Endothelial cell of umbilical vein (primary cell): ENCODE measurements at regions not wholly inside any gene's neighbourhood (a gene's known extent, or its start where the extent isn't known, plus 50 kb on each side); places are given as distances from the start of the nearest gene placed in this dataset.

Experiments
- BruUV-seq: library from RNA; stranded (reverse); fragments of 400-500 nt; replicated peaks from 2 replicates; lab custom pipeline; 2021; lab: Mats Ljungman, UMichigan
- CTCF ChIA-PET: fragments of 300-600, 350-600 bp; sonication (Branson Sonifier 250); formaldehyde crosslinking; loops from one replicate; lab custom pipeline; 2021; ENCODE audit warnings: antibody characterized with exemption, inconsistent platforms; lab: Charles Lee
- POLR2A ChIA-PET: fragments of 300-600, 350-600 bp; sonication (Branson Sonifier 250); formaldehyde crosslinking; loops from one replicate; lab custom pipeline; 2021; ENCODE audit warnings: antibody characterized with exemption, inconsistent platforms; lab: Charles Lee
- DNase-seq: peaks from one replicate; pipeline ENCODE4 v3.0.0-alpha.2; 2011; ENCODE audit warnings: low read depth, low spot score
- FAIRE-seq: peaks from 2 replicates; lab custom pipeline; 2011; peaks lifted over from hg19 to GRCh38; lab: Jason Lieb, UNC
- H2AFZ ChIP-seq: 2 replicates; pipeline ENCODE4 v1.6.0; 2012; ENCODE audit warnings: low read depth, low read length, control low read depth, inconsistent platforms
- H3K27ac ChIP-seq: 2 replicates; pipeline ENCODE4 v1.5.1; 2011; ENCODE audit warnings: low read depth, mild to moderate bottlenecking, control low read depth, low read length, moderate library complexity; ENCODE audit not compliant: insufficient read depth
- H3K27me3 ChIP-seq, 2 experiments: 2 replicates each; pipeline versions ENCODE4 v1.6.0 to v1.6.1; 2011; ENCODE audit warnings: low read length in 2 of 2, mixed read lengths in 1 of 2; ENCODE audit not compliant: control insufficient read depth in 2 of 2, insufficient read depth in 2 of 2
- H3K36me3 ChIP-seq, 2 experiments: 2 replicates in 1 of 2; 3 replicates in 1 of 2; pipeline ENCODE4 v1.5.1; 2011; ENCODE audit warnings: low read length in 2 of 2, mild to moderate bottlenecking in 1 of 2, moderate library complexity in 1 of 2; ENCODE audit not compliant: control insufficient read depth in 2 of 2, insufficient read depth in 2 of 2; ENCODE audit errors: extremely low read depth in 1 of 2
- H3K4me1 ChIP-seq: 3 replicates; pipeline ENCODE4 v1.5.1; 2011; ENCODE audit warnings: mild to moderate bottlenecking, low read length; ENCODE audit not compliant: control insufficient read depth, insufficient read depth; ENCODE audit errors: extremely low read depth
- H3K4me2 ChIP-seq: 2 replicates; pipeline ENCODE4 v1.6.1; 2011; ENCODE audit warnings: low read length, control low read depth, mixed read lengths; ENCODE audit not compliant: insufficient read depth
- H3K4me3 ChIP-seq, 3 experiments: fragments of 200-600 bp in 1 of 3; sonication (generic), shearing (Covaris generic) in 1 of 3; replicated peaks in 1 of 3; 2 replicates each; pipeline ENCODE4 v1.5.1; 2011 to 2016; ENCODE audit warnings: control low read depth in 3 of 3, low read length in 3 of 3, mild to moderate bottlenecking in 2 of 3, inconsistent platforms in 1 of 3, low read depth in 1 of 3, moderate library complexity in 1 of 3; ENCODE audit not compliant: insufficient read depth in 1 of 3
- H3K79me2 ChIP-seq: 2 replicates; pipeline ENCODE4 v1.6.0; 2012; ENCODE audit warnings: low read length, inconsistent platforms; ENCODE audit not compliant: control insufficient read depth, insufficient read depth
- H3K9ac ChIP-seq: replicated peaks from 2 replicates; pipeline ENCODE3; 2011; ENCODE audit warnings: low read length, control low read depth; ENCODE audit not compliant: insufficient read depth; ENCODE audit errors: extremely low read depth
- H3K9me1 ChIP-seq: replicated peaks from 3 replicates; pipeline ENCODE4 v1.6.0; 2011; ENCODE audit warnings: mild to moderate bottlenecking, low read length; ENCODE audit not compliant: control insufficient read depth, insufficient read depth; ENCODE audit errors: extremely low read depth
- H3K9me3 ChIP-seq: replicated peaks from 2 replicates; pipeline ENCODE4 v1.5.1; 2012; ENCODE audit warnings: low read length, inconsistent platforms; ENCODE audit not compliant: control insufficient read depth, insufficient read depth
- H4K20me1 ChIP-seq: replicated peaks from 2 replicates; pipeline ENCODE3; 2011; ENCODE audit warnings: mild to moderate bottlenecking, low read length; ENCODE audit not compliant: control insufficient read depth, insufficient read depth; ENCODE audit errors: extremely low read depth
- CTCF ChIP-seq, 2 donors: IDR thresholded peaks; 1 replicate in 1 of 2; 2 replicates in 1 of 2; pipeline ENCODE4 v1.5.1; 2011; ENCODE audit warnings: low read length in 2 of 2, mild to moderate bottlenecking in 2 of 2, moderate library complexity in 2 of 2, control low read depth in 1 of 2, inconsistent platforms in 1 of 2, low read depth in 1 of 2; ENCODE audit not compliant: insufficient read depth in 1 of 2; ENCODE audit errors: extremely low read depth in 1 of 2
- EZH2 ChIP-seq: IDR thresholded peaks from 2 replicates; pipeline ENCODE4 v1.6.1; 2012; ENCODE audit warnings: borderline replicate concordance, low read depth, mild to moderate bottlenecking, moderate library complexity, low read length, inconsistent platforms; ENCODE audit not compliant: severe bottlenecking
- FOS ChIP-seq: IDR thresholded peaks from 2 replicates; pipeline ENCODE4 v1.6.1; 2011; ENCODE audit warnings: mild to moderate bottlenecking, low read length, moderate library complexity, borderline replicate concordance; ENCODE audit not compliant: insufficient read depth
- GATA2 ChIP-seq: IDR thresholded peaks from 2 replicates; pipeline ENCODE4 v1.7.0; 2011; ENCODE audit warnings: low read depth, mild to moderate bottlenecking, moderate library complexity, mixed read lengths, low read length; ENCODE audit not compliant: insufficient read length, insufficient read depth
- JUN ChIP-seq: IDR thresholded peaks from 2 replicates; pipeline ENCODE4 v1.6.1; 2011; ENCODE audit warnings: borderline replicate concordance, low read depth; ENCODE audit not compliant: insufficient read length, insufficient read depth
- MAX ChIP-seq: IDR thresholded peaks from 2 replicates; pipeline ENCODE4 v1.6.1; 2011; ENCODE audit not compliant: insufficient read depth, insufficient read length
- MYC ChIP-seq: IDR thresholded peaks from one replicate; pipeline ENCODE4 v1.6.1; 2011; ENCODE audit warnings: mild to moderate bottlenecking, low read depth, low read length
- POLR2A ChIP-seq: IDR thresholded peaks from 2 replicates; pipeline ENCODE4 v1.6.1; 2012; ENCODE audit warnings: low read depth, mild to moderate bottlenecking, control low read depth, low read length
- POLR2AphosphoS5 ChIP-seq: IDR thresholded peaks from 2 replicates; pipeline ENCODE4 v1.6.1; 2012; ENCODE audit warnings: low read depth, mild to moderate bottlenecking, control low read depth, low read length, moderate library complexity; ENCODE audit not compliant: insufficient read depth
- dilution Hi-C: fragments of 300-500 bp; cut with MboI; formaldehyde crosslinking; loops from one replicate; pipeline ENCODE4 v1.15.0; 2019; ENCODE audit warnings: low sequenced_read_pairs; ENCODE audit not compliant: extremely low pct_ligation_motif_present
- intact Hi-C: fragments of 100-400 bp; cut with micrococcal nuclease; formaldehyde crosslinking; loops from one replicate; pipeline ENCODE4 v1.10.0; 2022

GRCh38 chr6:91173186-91173585, 586.3 kb upstream of the MAP3K7 start:
- H3K27me3 ChIP-seq = no peaks in the 10 kb centered on the region
- ChIA-PET POLR2A (no interaction called here), CTCF (no interaction called here)
- DNase-seq = no peak
- intact Hi-C loops = no loop called here
- no peak overlapping the region for H3K4me2 ChIP-seq
- no peaks in the 10 kb centered on the region for H3K36me3 ChIP-seq
- no peaks in the 10 kb centered on the region for H4K20me1 ChIP-seq
- no peaks in the 10 kb centered on the region for H3K9me3 ChIP-seq
- no peak overlapping the region for H3K27ac ChIP-seq
- dilution Hi-C loops = no loop called here
- no peak for FAIRE-seq
- no peaks in the 10 kb centered on the region for H3K79me2 ChIP-seq
- no peaks in the 10 kb centered on the region for H3K9me1 ChIP-seq
- TF ChIP-seq MAX (no peak), GATA2 (no peak), POLR2A (no peak), CTCF (IDR thresholded peaks at IDR 0.05; ENCODE audit: extremely low read depth in 1 of 2, insufficient read depth in 1 of 2, low read depth in 1 of 2, low read length in 2 of 2) (no peak), POLR2AphosphoS5 (no peak), FOS (no peak), JUN (no peak), EZH2 (no peak), MYC (no peak)
- no peak overlapping the region for H3K9ac ChIP-seq
- H3K4me3 ChIP-seq = no peak overlapping the region
- H2AFZ ChIP-seq = no peak overlapping the region
- H3K4me1 ChIP-seq = no peaks in the 10 kb centered on the region
- BruUV-seq = no TSS peak
